ENCODE measurements at regions not wholly inside any gene's neighbourhood (a gene's known extent, or its start where the extent isn't known, plus 50 kb on each side); places are given as distances from the start of the nearest gene placed in this dataset.

GRCh38 chr9:38192731-38193265 is 123.8 kb upstream of the SHB start:
- TF ChIP-seq POLR2A (IDR thresholded peaks at IDR 0.05), result no peak
- TF ChIP-seq POLR2AphosphoS5 (IDR thresholded peaks at IDR 0.05), result no peak
- TF ChIP-seq, protein P1, sequence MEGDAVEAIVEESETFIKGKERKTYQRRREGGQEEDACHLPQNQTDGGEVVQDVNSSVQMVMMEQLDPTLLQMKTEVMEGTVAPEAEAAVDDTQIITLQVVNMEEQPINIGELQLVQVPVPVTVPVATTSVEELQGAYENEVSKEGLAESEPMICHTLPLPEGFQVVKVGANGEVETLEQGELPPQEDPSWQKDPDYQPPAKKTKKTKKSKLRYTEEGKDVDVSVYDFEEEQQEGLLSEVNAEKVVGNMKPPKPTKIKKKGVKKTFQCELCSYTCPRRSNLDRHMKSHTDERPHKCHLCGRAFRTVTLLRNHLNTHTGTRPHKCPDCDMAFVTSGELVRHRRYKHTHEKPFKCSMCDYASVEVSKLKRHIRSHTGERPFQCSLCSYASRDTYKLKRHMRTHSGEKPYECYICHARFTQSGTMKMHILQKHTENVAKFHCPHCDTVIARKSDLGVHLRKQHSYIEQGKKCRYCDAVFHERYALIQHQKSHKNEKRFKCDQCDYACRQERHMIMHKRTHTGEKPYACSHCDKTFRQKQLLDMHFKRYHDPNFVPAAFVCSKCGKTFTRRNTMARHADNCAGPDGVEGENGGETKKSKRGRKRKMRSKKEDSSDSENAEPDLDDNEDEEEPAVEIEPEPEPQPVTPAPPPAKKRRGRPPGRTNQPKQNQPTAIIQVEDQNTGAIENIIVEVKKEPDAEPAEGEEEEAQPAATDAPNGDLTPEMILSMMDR (IDR thresholded peaks at IDR 0.05 in 8 of 11, conservative IDR thresholded peaks at IDR 0.05 in 3 of 11), result no peak

Measured in spleen (tissue), 7 donors.